Thyroid gland (tissue), 4 donors: ENCODE measurements at regions not wholly inside any gene's neighbourhood (a gene's known extent, or its start where the extent isn't known, plus 50 kb on each side); places are given as distances from the start of the nearest gene placed in this dataset.

Experiments used
- POLR2A ChIP-seq, 2 donors: fragments of 450-650 bp; IDR thresholded peaks; one replicate each; pipeline ENCODE4 v1.6.1; 2017; ENCODE audit warnings: antibody characterized with exemption in 2 of 2, mild to moderate bottlenecking in 2 of 2, moderate library complexity in 1 of 2
- TF ChIP-seq, protein P1 (sequence below), 6 experiments: fragments of 200-600 bp in 3 of 6; fragments of 450-650 bp in 3 of 6; sonication (generic) in 3 of 6; IDR thresholded peaks; one replicate each; pipeline ENCODE4 v1.5.1; 2016 to 2019; ENCODE audit warnings: antibody characterized with exemption in 6 of 6, mild to moderate bottlenecking in 2 of 6, inconsistent platforms in 1 of 6, moderate library complexity in 1 of 6

DNA sequence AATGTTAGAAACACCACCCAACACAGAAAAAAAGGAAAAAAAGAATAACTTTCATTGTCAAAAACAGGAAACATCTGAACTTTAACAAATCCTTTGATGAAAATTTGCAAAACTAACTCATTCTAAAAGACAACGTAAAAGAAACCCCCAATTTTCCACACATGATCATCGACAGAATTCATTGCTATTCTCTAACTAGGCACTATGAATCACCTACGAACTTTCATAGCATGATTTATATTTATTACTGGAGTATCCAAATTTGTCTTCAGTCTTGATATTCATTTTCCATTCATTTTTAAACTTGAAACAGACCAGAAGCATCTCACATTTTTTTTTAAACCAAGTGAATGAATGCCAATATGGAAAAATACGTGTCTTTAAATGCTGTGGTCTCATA lies 514.6 kb downstream of the TLE4 start:
- TF ChIP-seq POLR2A (IDR thresholded peaks at IDR 0.05), result no peak
- TF ChIP-seq, protein P1, sequence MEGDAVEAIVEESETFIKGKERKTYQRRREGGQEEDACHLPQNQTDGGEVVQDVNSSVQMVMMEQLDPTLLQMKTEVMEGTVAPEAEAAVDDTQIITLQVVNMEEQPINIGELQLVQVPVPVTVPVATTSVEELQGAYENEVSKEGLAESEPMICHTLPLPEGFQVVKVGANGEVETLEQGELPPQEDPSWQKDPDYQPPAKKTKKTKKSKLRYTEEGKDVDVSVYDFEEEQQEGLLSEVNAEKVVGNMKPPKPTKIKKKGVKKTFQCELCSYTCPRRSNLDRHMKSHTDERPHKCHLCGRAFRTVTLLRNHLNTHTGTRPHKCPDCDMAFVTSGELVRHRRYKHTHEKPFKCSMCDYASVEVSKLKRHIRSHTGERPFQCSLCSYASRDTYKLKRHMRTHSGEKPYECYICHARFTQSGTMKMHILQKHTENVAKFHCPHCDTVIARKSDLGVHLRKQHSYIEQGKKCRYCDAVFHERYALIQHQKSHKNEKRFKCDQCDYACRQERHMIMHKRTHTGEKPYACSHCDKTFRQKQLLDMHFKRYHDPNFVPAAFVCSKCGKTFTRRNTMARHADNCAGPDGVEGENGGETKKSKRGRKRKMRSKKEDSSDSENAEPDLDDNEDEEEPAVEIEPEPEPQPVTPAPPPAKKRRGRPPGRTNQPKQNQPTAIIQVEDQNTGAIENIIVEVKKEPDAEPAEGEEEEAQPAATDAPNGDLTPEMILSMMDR (IDR thresholded peaks at IDR 0.05), result no peak
